Kidney capillary endothelial cell (primary cell): ENCODE measurements at regions not wholly inside any gene's neighbourhood (a gene's known extent, or its start where the extent isn't known, plus 50 kb on each side); places are given as distances from the start of the nearest gene placed in this dataset.
A peak's percentile ranks its signal among the peaks of the same experiment; 100 is the strongest.
"Not testable (repeated sequence)": the region's sequence is repeated elsewhere in the genome, so short reads cannot be mapped to it uniquely, and the experiment has no call there.

Source experiments
- DNase-seq: peaks from one replicate; pipeline ENCODE4 v3.0.0-alpha.2; 2018; ENCODE audit warnings: low spot score

- DNase-seq = not testable (repeated sequence)
These were observed 83.4 kb upstream of the RAP2C start for GRCh38 chrX:132302687-132303086.

DNA sequence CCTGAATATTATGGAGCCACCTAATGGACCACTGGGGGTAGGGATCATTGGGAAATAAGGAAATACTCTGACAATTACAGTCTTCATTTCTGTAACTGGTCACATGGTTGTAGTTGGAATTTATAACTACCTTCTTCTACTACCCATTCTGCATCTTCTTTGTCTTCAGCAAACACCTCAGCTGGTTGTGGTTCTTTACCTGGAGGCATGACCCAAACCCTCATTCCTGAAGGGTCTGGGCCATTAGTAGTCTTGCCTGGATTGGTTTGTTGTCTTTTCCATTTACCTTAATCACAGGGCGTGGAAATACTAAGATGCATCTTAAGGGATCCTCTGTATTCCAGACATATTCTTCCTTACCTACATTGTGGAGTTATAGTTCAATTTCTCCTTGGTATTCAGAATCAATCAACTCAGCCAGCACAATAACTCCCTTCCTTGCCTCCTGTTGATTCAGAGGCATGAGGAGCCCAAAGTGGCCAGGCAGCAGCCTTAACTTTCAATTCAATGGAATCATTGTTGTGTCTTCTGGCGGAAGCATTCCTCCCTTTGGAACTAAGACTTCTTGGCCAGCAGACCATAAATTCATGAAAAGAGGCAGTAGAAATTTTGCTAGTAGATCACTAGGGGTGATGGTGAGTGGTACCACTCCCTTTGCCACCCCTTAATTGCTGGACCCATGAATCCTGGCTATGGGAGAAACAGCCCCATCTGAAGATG lies 75.7 kb upstream of the RAP2C start:
- DNase-seq = no peak

- DNase-seq = no peak
These were observed 74.9 kb upstream of the RAP2C start for GRCh38 chrX:132294192-132294591.

GRCh38 chrX:132292793-132293192 lies 73.5 kb upstream of the RAP2C start:
- peak; percentile 62 for DNase-seq

GRCh38 chrX:132277953-132278614 lies 58.8 kb upstream of the RAP2C start:
- no peak for DNase-seq

- no peak for DNase-seq
These were observed 53.6 kb upstream of the RAP2C start for GRCh38 chrX:132272826-132273225.

GRCh38 chrX:132271311-132271778 lies 52.1 kb upstream of the RAP2C start:
- no peak for DNase-seq

GRCh38 chrX:132270699-132271098 lies 51.5 kb upstream of the RAP2C start:
- no peak for DNase-seq

DNA sequence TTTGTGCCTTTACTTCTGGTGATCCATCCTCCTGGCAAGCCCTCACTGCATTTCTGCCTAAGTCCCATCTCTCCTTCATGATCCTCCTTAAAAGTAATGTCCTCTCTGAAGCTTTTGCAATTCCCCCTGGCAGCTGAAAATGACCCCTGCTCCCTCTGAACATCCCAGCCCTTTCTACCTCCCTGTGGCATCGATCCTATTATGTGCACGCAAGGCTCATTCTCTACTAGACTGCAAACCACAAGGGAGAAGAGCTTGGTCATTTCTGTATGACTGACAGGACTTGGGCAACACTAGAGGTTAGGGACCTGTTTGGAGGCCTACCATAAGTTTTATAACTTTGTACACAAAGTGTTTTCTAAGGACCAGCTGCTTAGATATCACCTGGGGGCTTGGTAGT lies 50.8 kb upstream of the RAP2C start:
- DNase-seq = no peak
